22Rv1 (cell line): ENCODE measurements at regions not wholly inside any gene's neighbourhood (a gene's known extent, or its start where the extent isn't known, plus 50 kb on each side); places are given as distances from the start of the nearest gene placed in this dataset.

Experiments
- H3K27ac ChIP-seq: fragments of 450-650 bp; 2 replicates; pipeline ENCODE4 v1.5.1; 2017
- ZFX ChIP-seq: fragments of 450-650 bp; IDR thresholded peaks from 2 replicates; pipeline ENCODE4 v1.6.1; 2017; ENCODE audit warnings: antibody characterized with exemption, borderline replicate concordance
- TF ChIP-seq, protein P1 (sequence below): fragments of 450-650 bp; IDR thresholded peaks from 2 replicates; pipeline ENCODE4 v1.5.1; 2017; ENCODE audit warnings: mild to moderate bottlenecking

DNA sequence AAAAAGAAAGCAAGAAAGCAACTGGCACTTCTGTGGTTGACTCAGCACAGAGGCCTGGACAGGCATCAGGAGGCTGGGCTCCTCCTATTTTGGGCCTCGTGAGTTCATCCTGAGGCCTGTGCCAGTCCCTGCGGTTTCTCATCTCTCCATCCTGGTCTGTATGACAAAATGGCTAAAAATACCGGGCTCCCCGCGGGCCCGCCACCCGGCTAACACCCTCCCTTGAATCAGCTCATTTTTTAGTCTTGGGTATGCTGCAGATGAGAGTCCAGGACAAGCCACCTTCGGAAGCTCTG lies 62.3 kb upstream of the YWHAQ start:
- TF ChIP-seq, protein P1, sequence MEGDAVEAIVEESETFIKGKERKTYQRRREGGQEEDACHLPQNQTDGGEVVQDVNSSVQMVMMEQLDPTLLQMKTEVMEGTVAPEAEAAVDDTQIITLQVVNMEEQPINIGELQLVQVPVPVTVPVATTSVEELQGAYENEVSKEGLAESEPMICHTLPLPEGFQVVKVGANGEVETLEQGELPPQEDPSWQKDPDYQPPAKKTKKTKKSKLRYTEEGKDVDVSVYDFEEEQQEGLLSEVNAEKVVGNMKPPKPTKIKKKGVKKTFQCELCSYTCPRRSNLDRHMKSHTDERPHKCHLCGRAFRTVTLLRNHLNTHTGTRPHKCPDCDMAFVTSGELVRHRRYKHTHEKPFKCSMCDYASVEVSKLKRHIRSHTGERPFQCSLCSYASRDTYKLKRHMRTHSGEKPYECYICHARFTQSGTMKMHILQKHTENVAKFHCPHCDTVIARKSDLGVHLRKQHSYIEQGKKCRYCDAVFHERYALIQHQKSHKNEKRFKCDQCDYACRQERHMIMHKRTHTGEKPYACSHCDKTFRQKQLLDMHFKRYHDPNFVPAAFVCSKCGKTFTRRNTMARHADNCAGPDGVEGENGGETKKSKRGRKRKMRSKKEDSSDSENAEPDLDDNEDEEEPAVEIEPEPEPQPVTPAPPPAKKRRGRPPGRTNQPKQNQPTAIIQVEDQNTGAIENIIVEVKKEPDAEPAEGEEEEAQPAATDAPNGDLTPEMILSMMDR = no peak
- no peak for TF ChIP-seq ZFX
- no peak overlapping the region for H3K27ac ChIP-seq

DNA sequence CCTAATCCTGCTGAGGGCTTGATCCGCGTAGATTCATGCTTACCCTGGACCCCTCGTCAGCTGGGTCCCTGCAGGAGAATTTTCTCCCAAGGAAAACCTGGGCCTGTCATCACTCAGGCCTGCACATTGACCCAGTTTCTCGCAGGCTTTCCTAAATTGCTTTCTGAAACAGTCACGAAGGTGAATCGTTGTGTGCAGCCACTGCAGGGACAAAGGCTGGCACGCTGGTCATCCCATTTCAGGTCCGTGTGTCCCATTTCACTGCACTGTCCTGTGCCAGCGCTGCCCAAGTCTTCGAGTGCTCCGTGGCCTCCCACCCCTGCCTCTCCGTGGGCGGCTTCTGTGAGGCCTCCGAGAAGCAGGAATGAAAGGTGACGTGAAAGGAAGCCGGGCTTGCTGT lies 62.8 kb upstream of the YWHAQ start:
- TF ChIP-seq, protein P1 = no peak
- TF ChIP-seq ZFX = no peak
- no peak overlapping the region for H3K27ac ChIP-seq

DNA sequence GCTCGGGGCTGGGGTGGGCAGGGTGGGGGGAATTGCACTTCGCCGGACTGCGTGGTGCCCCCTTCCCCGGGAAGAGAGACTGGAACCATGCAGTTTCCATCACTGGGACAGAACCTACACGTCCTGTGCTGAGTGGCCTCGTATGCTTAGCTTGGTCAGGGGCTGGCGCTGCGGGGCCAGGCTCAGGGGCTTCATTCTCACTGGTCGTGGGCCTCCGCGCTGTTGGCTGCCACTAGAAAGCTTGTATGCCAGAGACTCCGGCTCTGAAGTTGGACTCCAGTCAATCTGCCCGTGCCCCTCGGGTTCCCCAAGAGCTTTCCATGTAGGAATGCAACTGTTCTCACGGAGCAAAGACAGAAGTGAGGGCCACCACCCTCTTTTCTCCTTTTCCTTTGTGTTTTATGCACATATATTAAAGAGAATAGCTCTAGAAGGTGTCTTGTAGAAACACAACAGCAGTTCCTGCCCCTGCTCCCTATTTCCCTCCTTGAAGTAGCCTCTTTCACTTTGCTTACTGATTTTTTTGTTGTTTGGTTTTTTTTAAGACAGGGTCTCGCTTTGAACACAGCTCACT lies 64.0 kb upstream of the YWHAQ start:
- TF ChIP-seq, protein P1 = no peak
- TF ChIP-seq ZFX = no peak
- H3K27ac ChIP-seq = no peak overlapping the region

DNA sequence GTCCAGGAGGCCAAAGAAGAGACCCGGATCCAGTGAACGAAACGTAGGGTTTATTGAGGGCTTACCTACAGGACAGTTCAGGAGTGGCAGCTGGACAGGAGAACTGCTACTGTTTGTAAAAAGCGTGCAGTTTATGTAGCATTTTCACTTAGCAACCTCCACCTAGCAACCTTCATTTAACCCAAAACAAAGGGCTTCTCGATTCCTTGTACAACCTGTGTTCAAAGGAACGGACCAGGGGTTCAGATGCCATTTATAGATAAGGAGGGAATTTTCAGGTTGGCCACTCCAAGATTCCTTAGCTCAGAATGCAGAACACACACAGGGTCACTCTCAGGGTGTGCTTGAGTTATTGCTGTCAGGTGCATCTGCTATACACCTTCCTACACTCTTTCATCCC lies 65.1 kb upstream of the YWHAQ start:
- no peak for TF ChIP-seq ZFX
- TF ChIP-seq, protein P1 = no peak
- H3K27ac ChIP-seq = no peak overlapping the region

DNA sequence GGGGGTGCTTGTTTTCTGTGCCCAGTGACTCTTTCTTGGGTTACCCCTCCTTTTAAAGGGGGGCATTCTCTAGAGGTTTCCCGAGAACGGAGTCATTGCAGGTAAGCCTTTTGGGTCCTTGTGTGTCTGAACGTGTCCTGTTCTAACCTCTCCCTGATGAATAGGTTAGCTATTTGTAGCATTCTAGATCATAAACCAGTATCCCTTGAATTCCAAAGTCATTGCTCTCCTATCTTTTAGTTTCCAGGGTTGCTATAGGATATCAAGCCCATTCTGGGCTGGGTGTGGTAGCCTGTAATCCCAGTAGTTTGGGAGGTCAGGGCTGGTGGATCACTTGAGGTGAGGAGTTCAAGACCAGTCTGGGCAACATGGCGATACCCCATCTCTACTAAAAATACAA lies 65.9 kb upstream of the YWHAQ start:
- TF ChIP-seq, protein P1 = no peak
- H3K27ac ChIP-seq = no peak overlapping the region

DNA sequence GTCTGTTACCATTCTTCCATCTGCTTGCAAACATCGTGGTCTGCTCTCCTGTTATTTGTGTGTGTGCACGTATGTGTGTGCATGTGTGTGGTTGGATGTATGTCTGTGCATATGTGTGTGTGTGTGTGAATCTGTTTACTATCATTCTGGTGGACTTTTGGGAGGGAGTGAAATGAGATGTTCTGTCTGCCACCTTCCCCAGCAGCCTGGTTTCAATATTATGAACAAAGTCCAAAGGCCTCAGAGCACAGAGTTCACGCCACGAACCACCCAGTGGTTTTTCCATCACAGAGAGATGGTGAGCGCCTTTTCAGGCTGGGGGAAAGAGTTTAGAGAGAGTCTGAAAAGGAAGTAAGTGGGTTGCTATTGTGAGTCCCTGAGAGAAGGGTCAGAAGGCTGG lies 67.1 kb upstream of the YWHAQ start:
- no peak overlapping the region for H3K27ac ChIP-seq
- TF ChIP-seq, protein P1 = no peak
- no peak for TF ChIP-seq ZFX

DNA sequence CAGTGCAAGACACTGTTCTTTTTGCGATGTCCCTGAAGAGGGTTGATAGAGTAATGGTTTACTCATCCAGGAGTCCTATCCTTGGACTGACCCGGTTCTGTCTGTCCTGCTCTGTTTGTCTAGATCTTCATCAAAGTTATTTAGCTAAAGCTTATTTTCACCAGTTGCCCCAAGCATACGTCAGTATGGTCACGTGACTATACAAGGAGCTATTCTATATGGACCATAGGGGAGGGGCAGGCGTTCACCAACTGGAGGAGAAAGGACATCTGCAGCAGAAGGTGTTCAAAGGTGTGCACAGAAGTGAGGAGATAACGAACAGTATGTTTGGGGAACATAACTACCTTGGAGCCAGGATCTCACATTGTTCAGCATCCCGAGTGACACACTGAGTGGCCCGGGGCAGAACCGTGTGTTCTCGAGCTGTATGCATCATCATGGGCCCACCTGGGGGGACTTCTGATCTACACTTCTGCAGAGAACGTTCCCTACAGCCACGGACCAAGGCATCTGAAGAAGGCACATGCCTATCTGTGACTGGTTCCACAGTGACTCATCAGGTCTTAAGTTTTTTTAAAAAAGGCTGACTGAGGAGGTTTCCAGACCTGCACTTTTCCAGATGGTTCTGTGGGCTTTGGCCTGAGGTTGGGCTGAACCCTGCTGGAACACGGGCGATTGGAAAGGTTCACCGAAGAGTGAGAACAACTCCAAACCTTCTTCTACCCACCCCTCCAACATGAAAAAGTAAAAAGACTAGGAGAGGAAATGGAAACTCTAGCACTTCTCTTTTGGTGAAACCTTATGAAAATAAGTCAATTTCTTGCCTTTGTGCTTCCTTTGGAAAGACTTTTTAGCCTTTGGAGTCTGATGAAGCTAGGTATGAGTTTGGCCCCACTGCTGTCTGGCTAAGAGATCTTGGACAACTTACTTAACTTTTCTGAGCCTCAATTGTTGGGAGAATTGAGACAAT lies 68.6 kb upstream of the YWHAQ start:
- no peak overlapping the region for H3K27ac ChIP-seq
- TF ChIP-seq, protein P1 = no peak
- TF ChIP-seq ZFX = no peak
